HEK293 (cell line): ENCODE measurements at regions not wholly inside any gene's neighbourhood (a gene's known extent, or its start where the extent isn't known, plus 50 kb on each side); places are given as distances from the start of the nearest gene placed in this dataset.

Experiments
- CTCF ChIA-PET: fragments of 350-600 bp; formaldehyde crosslinking; extraction: SDS; loops from one replicate; lab custom pipeline; 2021; ENCODE audit warnings: antibody characterized with exemption; lab: Yijun Ruan, JAX
- POLR2A ChIA-PET: fragments of 300-600 bp; formaldehyde crosslinking; extraction: SDS; loops from one replicate; lab custom pipeline; 2020; ENCODE audit warnings: antibody characterized with exemption, inconsistent platforms; lab: Yijun Ruan, JAX
- H3K27ac ChIP-seq: fragments of 200-500 bp; sonication (Bioruptor generic); 2 replicates; pipeline ENCODE4 v1.5.1; 2014; ENCODE audit warnings: low read depth, low read length, control low read depth, inconsistent platforms; ENCODE audit errors: extremely low read depth
- H3K36me3 ChIP-seq, 2 experiments: fragments of 200-500 bp in 1 of 2; sonication (Bioruptor generic) in 1 of 2; 1 replicate in 1 of 2; 2 replicates in 1 of 2; pipeline ENCODE4 v1.5.1; 2014 to 2017; ENCODE audit warnings: inconsistent platforms in 2 of 2, low read length in 2 of 2; ENCODE audit not compliant: control insufficient read depth in 2 of 2, insufficient read depth in 1 of 2
- H3K4me1 ChIP-seq: fragments of 200-500 bp; sonication (Bioruptor generic); 2 replicates; pipeline ENCODE4 v1.5.1; 2014; ENCODE audit warnings: mild to moderate bottlenecking, low read length, inconsistent platforms; ENCODE audit not compliant: control insufficient read depth, insufficient read depth
- H3K4me3 ChIP-seq: 2 replicates; pipeline ENCODE4 v1.5.1; 2011; ENCODE audit warnings: low read depth, mild to moderate bottlenecking, control low read depth, low read length, moderate library complexity
- H3K9me3 ChIP-seq: fragments of 200-500 bp; sonication (Bioruptor generic); 2 replicates; pipeline ENCODE4 v1.5.1; 2014; ENCODE audit warnings: low read depth, low read length, inconsistent platforms; ENCODE audit not compliant: control insufficient read depth, insufficient read depth
- AEBP2 ChIP-seq: fragments of 450-650 bp; formaldehyde crosslinking; IDR thresholded peaks from 2 replicates; pipeline ENCODE4 v1.5.1; 2016; ENCODE audit warnings: missing biosample characterization, missing genetic modification characterization, borderline replicate concordance
- ATF2 ChIP-seq: fragments of 450-650 bp; formaldehyde crosslinking; IDR thresholded peaks from 2 replicates; pipeline ENCODE4 v1.5.1; 2016; ENCODE audit warnings: missing biosample characterization, missing genetic modification characterization, low read depth
- HOXA7 ChIP-seq: sonication (generic); formaldehyde crosslinking; IDR thresholded peaks from 2 replicates; pipeline ENCODE4 v1.8.1; 2022; ENCODE audit warnings: missing genetic modification reagents, borderline replicate concordance
- HOXC10 ChIP-seq: sonication (generic); formaldehyde crosslinking; IDR thresholded peaks from 2 replicates; pipeline ENCODE4 v1.8.1; 2023; ENCODE audit warnings: mild to moderate bottlenecking, missing genetic modification reagents
- RBAK ChIP-seq: fragments of 450-650 bp; formaldehyde crosslinking; IDR thresholded peaks from 2 replicates; pipeline ENCODE4 v1.5.1; 2016; ENCODE audit warnings: missing biosample characterization, missing genetic modification characterization
- YY2 ChIP-seq: fragments of 450-650 bp; formaldehyde crosslinking; IDR thresholded peaks from 2 replicates; pipeline ENCODE4 v1.5.1; 2016; ENCODE audit warnings: missing biosample characterization, missing genetic modification characterization
- ZBTB48 ChIP-seq: fragments of 450-650 bp; formaldehyde crosslinking; IDR thresholded peaks from 2 replicates; pipeline ENCODE4 v1.5.1; 2016; ENCODE audit warnings: missing biosample characterization, missing genetic modification characterization
- ZNF169 ChIP-seq: fragments of 450-650 bp; formaldehyde crosslinking; IDR thresholded peaks from 2 replicates; pipeline ENCODE4 v1.5.1; 2016; ENCODE audit warnings: missing biosample characterization, missing genetic modification characterization
- ZNF174 ChIP-seq: fragments of 450-650 bp; formaldehyde crosslinking; IDR thresholded peaks from 2 replicates; pipeline ENCODE4 v1.5.0; 2017; ENCODE audit warnings: missing biosample characterization, mild to moderate bottlenecking, missing genetic modification characterization
- ZNF274 ChIP-seq, 2 experiments: fragments of 200-500 bp in 1 of 2; fragments of 450-650 bp in 1 of 2; sonication (Bioruptor generic) in 1 of 2; formaldehyde crosslinking in 1 of 2; IDR thresholded peaks; 2 replicates each; pipeline versions ENCODE4 v1.5.1 to v1.6.1; 2014 to 2016; ENCODE audit warnings: borderline replicate concordance in 1 of 2, inconsistent platforms in 1 of 2, low read length in 1 of 2, missing biosample characterization in 1 of 2, missing genetic modification characterization in 1 of 2
- ZNF292 ChIP-seq: fragments of 450-650 bp; formaldehyde crosslinking; IDR thresholded peaks from 2 replicates; pipeline ENCODE4 v1.5.1; 2016; ENCODE audit warnings: low read depth, missing biosample characterization, missing genetic modification characterization, borderline replicate concordance
- ZNF302 ChIP-seq: fragments of 450-650 bp; formaldehyde crosslinking; IDR thresholded peaks from 2 replicates; pipeline ENCODE4 v1.5.1; 2016; ENCODE audit warnings: missing biosample characterization, missing genetic modification characterization, low read depth
- ZNF37A ChIP-seq: fragments of 450-650 bp; IDR thresholded peaks from 2 replicates; pipeline ENCODE4 v1.5.1; 2018; ENCODE audit warnings: missing biosample characterization, missing genetic modification characterization
- ZNF398 ChIP-seq: fragments of 450-650 bp; formaldehyde crosslinking; IDR thresholded peaks from 2 replicates; pipeline ENCODE4 v1.5.1; 2017; ENCODE audit warnings: missing biosample characterization, missing genetic modification characterization
- ZNF501 ChIP-seq: fragments of 450-650 bp; formaldehyde crosslinking; IDR thresholded peaks from 2 replicates; pipeline ENCODE4 v1.5.1; 2016; ENCODE audit warnings: missing biosample characterization, missing genetic modification characterization
- ZNF510 ChIP-seq: fragments of 450-650 bp; formaldehyde crosslinking; IDR thresholded peaks from 2 replicates; pipeline ENCODE4 v1.5.1; 2018; ENCODE audit warnings: mild to moderate bottlenecking, missing genetic modification characterization, missing biosample characterization; ENCODE audit not compliant: insufficient replicate concordance
- ZNF530 ChIP-seq: fragments of 450-650 bp; formaldehyde crosslinking; IDR thresholded peaks from 2 replicates; pipeline ENCODE4 v1.5.1; 2016; ENCODE audit warnings: low read depth, missing biosample characterization, missing genetic modification characterization
- ZNF544 ChIP-seq: fragments of 450-650 bp; formaldehyde crosslinking; IDR thresholded peaks from 2 replicates; pipeline ENCODE4 v1.5.0; 2017; ENCODE audit warnings: missing biosample characterization, missing genetic modification characterization
- ZNF571 ChIP-seq: fragments of 450-650 bp; formaldehyde crosslinking; IDR thresholded peaks from 2 replicates; pipeline ENCODE4 v1.5.0; 2017; ENCODE audit warnings: missing biosample characterization, missing genetic modification characterization
- ZNF600 ChIP-seq: fragments of 450-650 bp; formaldehyde crosslinking; IDR thresholded peaks from 2 replicates; pipeline ENCODE4 v1.5.1; 2016; ENCODE audit warnings: missing biosample characterization, missing genetic modification characterization
- ZNF610 ChIP-seq: fragments of 450-650 bp; formaldehyde crosslinking; IDR thresholded peaks from 2 replicates; pipeline ENCODE4 v1.5.1; 2016; ENCODE audit warnings: missing biosample characterization, missing genetic modification characterization, borderline replicate concordance
- ZNF692 ChIP-seq: fragments of 450-650 bp; formaldehyde crosslinking; IDR thresholded peaks from 2 replicates; pipeline ENCODE4 v1.5.1; 2016; ENCODE audit warnings: missing biosample characterization, missing genetic modification characterization
- ZSCAN4 ChIP-seq: fragments of 450-650 bp; formaldehyde crosslinking; IDR thresholded peaks from 2 replicates; pipeline ENCODE4 v1.5.1; 2017; ENCODE audit warnings: missing biosample characterization, missing genetic modification characterization

GRCh38 chr2:37856101-37856751 is 68.9 kb upstream of the RMDN2 start:
- Histone ChIP-seq H3K4me3 (no peak overlapping the region), H3K27ac (no peak overlapping the region), H3K9me3 (no peaks in the 10 kb centered on the region), H3K4me1 (peaks cover 4% of the 10 kb centered on the region; the same call in 1 of the 2 replicates), H3K36me3 (no peaks in the 10 kb centered on the region)
- POLR2A ChIA-PET, result no interaction called here
- TF ChIP-seq ZNF302, result no peak
- no peak for TF ChIP-seq ZBTB48 (tag by site-specific recombination)
- TF ChIP-seq ZNF600 (tag by site-specific recombination), result no peak
- no peak for TF ChIP-seq ZNF610 (tag by site-specific recombination)
- no peak for TF ChIP-seq ZNF510 (tag by site-specific recombination)
- no peak for TF ChIP-seq ZNF37A (tag by site-specific recombination)
- no peak for TF ChIP-seq HOXA7
- no peak for TF ChIP-seq ZNF530 (tag by site-specific recombination)
- TF ChIP-seq HOXC10 (CRISPR knock-in tag), result no peak
- no peak for TF ChIP-seq ZSCAN4 (tag by site-specific recombination)
- CTCF ChIA-PET, result interaction anchor here (0.6 to 3.8 kb wide), 2 partner anchors 21 to 461 kb away, joined by 3 to 15 read pairs; no protein-coding TSS in a partner anchor

- H3K4me1 ChIP-seq, result peaks cover 4% of the 10 kb centered on the region; the same call in 1 of the 2 replicates
- POLR2A ChIA-PET, result no interaction called here
- no peak overlapping the region for H3K27ac ChIP-seq
- CTCF ChIA-PET, result interaction anchor here (1.8 kb wide), 1 partner anchor 20 kb away, joined by 7 read pairs; no protein-coding TSS in a partner anchor
- H3K4me3 ChIP-seq, result no peak overlapping the region
- no peaks in the 10 kb centered on the region for H3K36me3 ChIP-seq
- H3K9me3 ChIP-seq, result no peaks in the 10 kb centered on the region
- TF ChIP-seq ZNF501 (tag by site-specific recombination) (no peak), AEBP2 (tag by site-specific recombination) (no peak), RBAK (tag by site-specific recombination) (no peak), ZNF274 (IDR thresholded peaks at IDR 0.05; ENCODE audit: low read length) (no peak), ZNF274 (tag by site-specific recombination; IDR thresholded peaks at IDR 0.05; ENCODE audit: borderline replicate concordance) (no peak), ZNF292 (tag by site-specific recombination) (no peak), ZNF571 (no peak), ZNF398 (tag by site-specific recombination) (no peak), ZNF544 (tag by site-specific recombination) (no peak), ATF2 (tag by site-specific recombination) (no peak), ZNF530 (tag by site-specific recombination) (no peak), ZNF692 (tag by site-specific recombination) (no peak), ZNF174 (tag by site-specific recombination) (no peak), ZNF169 (tag by site-specific recombination) (no peak), YY2 (no peak)
Observed at GRCh38 chr2:37857575-37858399, 67.3 kb upstream of the RMDN2 start.
